HG02840 (cell line): ENCODE measurements at regions not wholly inside any gene's neighbourhood (a gene's known extent, or its start where the extent isn't known, plus 50 kb on each side); places are given as distances from the start of the nearest gene placed in this dataset.

Source experiments
- ATAC-seq: cut with Tn5 transposase; IDR thresholded peaks from one replicate; pipeline ENCODE4 v1.9.1; 2021; ENCODE audit warnings: mild to moderate bottlenecking, moderate library complexity, moderate number of reproducible peaks; ENCODE audit not compliant: unreplicated experiment, low FRiP score

DNA sequence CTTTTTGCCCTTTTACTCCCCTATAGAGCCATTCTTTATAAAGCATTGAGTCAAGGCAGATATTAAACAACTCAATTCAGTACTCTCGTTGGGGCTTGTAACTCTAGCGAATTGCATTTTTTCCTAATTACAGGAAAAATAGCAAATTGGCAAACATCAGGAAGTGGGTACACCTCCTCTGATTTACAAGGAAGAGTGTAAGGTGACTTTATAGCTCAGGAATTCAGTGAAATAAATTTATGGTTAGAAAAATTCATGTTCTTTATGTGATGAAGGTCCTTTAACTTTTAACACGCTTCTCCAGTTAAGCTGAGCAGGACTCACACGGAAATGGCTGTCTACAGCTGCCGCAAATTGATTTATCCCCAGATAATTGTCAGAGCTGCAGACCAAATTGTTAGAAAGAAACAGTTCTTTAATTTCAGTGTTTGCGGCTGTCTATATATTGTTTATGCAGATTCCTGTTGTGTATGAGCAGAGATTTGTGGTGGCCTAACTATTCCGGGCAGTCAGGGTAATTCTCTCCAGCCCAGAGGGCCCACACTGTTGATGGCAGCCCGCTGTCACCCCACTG is 151.1 kb upstream of the MKI67 start:
- no peak for ATAC-seq

DNA sequence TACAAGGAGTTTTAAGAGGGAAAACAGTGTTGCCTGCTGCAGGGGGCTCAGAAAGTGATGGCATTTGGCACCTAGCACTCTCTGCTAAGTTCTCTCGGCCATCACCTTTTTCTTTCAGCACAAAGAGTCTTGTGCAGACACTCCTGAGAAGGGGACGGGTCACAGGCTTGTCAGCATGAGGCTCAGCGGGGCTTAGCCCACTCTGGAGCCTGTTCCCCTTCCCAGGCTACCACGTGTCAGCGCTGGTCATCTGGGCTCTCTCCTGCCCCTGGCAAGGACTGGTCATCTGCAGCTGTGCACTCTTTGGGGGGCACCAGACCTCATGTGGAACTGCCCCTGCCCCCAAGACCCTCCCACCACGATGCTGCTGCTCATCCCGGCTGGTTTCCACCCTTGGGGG is 152.1 kb upstream of the MKI67 start:
- ATAC-seq: no peak

DNA sequence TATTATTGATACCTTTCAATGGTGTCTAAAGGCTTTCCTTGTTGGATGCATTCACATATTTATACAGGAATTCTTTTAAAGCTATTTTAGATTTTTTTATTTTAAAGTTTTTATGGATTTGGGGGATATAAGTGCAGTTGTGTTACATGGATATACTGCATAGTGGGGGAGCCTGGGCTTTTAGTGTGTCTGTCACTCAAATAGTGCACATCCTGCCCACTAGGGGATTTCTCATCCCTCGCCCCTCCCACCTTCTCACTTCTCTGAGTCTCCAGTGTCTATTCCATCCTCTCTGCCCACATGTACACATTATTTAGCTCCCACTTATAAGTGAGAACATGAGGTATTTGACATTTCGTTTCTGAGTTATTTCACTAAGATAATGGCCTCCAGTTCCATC is 154.0 kb upstream of the MKI67 start:
- ATAC-seq: no peak

DNA sequence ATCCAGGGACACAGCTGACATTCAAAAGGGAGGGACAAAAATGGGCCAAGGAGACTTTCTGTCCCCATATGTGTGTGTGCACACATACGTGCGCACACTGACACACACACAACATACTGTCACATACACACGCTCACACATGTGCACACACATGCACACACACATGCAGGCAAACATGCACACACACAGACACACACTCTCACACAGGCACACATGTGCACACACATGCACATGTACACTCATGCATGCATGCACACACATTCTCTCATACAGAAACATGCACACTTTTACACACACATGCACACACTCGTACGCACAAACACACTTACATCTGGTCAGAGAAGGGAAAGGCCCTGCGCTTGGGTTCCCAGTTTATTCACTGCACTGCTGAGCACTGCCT is 155.1 kb upstream of the MKI67 start:
- no peak for ATAC-seq

DNA sequence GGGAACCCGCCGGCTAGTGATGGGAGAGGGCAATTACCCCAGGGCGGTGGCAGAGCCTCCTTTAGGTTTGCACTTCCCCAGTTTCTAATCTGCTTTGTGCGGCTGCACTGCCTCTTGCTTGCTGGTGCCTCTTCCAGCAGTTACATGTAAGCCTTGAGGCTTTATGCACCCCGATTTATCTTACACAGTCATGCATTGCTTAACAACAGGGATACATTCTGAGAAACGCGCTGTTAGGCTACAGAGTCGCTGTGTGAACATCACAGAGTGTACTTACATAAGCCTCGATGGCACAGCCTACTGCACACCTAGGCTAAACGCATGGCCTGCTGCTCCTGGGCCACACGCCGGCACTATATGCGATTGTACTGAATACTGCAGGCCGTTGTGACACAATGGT is 155.6 kb upstream of the MKI67 start:
- no peak for ATAC-seq

DNA sequence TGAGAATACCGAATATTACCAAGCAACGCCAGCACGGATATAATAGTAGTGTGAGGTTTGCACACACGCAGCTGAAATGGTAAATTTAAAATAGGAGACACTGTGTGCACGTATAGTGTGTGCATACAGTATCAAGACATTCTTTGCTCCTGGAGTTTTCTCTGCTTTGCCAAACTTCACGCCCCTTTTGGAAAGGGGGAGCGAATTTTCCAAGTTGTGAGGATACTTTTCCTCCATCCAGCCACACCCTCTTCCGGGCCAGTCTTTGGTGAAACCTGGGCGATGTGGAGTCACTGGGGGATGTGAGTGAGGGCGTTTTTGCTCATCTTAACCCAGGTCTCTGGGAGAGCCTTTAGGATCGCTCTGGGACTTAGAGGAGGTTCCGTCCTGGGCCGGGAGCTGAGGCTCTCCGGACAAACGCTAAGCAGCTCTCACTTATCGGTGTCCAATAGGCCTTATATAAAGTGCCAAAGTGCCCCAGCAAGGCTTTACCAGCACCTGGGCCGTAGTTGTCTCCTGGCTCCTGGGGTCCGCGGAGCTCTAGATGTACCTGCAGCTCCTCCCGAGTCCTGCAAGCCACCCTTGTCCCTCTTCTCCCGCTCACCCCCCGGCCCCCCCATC is 160.0 kb upstream of the MKI67 start:
- ATAC-seq: no peak

DNA sequence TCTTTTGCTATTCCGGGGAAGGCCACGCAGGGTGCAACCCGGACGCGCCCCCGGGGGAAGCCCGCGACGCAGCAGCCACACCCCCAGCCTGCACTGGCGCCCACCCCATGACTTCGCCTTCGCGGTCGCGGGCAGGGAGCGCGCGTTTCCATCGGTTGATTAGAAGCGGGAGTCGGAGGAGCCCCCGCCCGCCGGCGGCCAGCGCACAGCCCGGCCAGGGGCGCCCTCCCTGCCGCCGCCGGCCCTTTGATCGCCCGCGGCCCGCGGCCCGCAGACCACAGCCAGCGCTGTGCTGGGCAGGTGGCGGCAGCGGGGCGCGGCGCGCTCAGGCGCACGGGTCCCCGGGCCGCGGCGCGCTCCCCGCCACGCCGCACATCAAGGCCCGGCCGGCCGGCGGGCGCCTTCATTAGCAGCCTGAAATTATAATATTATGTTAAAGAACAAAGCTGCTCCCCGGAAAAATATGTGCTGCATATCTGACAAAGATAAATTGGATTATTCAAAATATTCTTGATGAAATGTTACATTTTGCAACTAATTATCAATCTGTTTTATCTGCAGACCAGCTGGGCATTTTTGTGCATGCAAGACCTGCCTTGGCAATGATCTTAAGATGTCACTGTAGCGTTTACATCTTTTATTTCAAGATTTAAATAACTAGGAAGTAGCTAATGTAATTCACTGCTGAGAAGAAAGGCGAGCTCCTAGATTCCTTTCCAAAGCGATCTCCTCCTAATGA is 160.7 kb upstream of the MKI67 start:
- ATAC-seq: no peak

DNA sequence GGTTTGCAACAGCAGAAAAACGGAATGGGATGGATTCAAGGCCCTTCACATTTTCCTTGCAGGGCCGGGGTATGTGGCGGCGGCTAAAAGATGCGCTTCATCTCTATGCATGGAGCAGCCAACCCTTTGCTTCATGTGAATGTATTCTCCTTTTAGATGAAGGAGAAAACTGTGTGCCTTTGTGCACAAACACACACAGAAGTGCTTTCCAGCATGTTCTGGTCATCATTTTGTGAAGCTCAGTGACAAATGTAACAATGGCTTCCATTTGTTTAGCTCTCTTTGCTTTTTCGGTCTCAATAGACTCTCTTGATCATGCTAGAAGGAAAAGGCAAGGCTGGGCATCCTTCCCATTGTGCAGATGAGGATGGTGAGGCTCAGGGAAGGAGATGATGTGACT is 161.7 kb upstream of the MKI67 start:
- no peak for ATAC-seq

DNA sequence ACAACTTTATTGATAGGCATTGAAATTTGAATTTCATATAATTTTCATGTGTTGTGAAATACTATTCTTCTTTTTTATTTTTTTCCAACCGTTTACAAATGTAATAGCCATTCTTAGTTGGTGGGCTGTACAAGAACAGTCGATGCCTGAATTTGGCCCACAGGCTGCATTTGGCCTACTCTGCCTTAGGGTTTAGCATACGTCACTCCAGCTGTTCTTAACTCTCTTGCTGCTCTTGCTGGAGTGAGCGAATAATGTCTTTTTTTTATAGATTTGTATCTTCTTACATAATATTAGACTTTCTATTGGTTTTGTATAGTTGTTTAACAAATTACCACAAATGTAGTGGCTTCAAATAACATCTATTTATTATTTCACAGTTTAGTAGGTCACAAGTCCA is 163.4 kb upstream of the MKI67 start:
- ATAC-seq: no peak

DNA sequence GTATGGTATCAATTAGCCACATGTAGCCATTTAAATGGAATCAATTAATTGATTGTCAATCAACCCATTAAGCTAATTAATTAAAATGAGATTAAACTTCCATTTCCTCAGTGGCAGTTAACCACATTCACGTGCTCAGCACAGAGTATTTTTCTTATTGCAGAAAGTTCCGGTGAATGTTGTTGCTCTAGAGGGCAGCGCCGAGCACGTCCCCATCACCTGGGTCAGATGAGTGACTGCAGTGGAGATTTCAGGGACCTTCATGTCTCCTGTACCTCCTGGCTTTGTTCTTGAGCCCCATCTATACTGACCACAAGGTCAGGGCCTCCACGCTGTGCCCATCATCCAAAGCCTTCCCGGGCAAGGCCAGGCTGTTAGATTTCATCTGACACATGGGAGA is 168.8 kb upstream of the MKI67 start:
- ATAC-seq: no peak

DNA sequence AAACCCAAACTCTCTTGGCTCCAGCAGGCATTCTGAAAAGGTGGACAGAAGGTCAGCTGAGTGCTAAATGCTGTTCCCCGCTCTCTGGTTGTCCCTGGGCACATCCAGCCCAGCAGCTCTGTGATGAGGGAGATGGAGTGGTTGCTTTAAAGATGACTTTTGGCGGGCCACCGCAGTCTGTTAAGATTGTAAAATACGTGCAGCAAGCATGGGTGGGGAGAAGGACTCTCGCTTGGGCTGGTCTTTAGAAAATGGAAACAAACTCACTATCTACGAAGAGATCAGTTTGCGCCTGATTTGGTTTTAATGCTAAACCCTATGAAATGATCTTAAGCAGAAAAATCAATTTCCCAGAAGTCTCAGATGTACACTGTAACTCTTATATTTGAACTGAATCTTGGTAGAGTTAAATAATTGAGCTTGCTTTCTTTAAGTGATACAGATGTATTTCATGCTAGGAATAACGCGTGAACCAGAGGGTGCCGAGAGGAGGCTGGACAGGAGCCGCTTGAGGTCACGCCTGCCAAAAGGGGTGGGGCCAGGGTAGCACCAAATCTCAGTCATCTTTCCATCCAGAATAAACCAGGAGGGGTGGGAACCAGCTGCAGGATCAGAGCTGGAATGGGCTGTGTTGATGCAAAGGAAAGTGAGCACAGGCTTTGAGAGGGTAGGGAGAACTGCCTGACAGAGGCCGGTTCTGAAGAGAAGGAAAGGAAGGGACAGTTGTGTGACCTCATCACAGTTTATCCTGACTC is 170.2 kb upstream of the MKI67 start:
- no peak for ATAC-seq

DNA sequence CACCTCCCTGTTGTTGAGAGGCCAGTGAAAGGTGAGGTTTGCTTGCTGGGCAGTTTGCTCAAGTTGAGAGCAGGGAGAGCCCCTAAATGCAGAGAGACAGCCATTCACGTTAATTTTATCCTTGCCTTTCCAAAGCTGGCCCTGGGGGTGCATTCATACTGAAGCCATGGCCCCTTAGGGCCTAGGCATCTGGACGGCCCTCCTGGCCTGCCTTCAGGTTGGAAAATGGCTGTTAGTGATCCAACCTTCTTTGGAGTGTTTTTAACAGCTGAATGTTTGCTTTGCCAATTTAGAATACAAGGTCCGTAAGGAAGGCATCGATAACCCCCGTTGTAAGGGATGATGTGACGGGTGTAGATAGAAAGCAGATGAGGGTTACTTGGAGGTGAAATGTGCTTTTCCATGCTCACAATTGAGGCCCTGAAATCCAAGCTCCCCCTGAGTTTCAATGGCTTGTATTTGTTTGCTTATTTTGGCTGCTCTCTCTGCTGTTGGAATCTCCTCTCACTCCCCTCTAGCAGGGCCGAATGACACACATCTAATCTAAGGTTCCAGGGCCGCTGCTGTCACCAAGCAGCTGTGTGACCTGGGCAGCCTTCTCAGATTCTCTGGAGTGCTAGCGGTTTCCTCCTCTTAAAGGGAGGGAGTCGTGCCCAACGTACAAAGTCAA is 171.6 kb upstream of the MKI67 start:
- ATAC-seq: no peak

DNA sequence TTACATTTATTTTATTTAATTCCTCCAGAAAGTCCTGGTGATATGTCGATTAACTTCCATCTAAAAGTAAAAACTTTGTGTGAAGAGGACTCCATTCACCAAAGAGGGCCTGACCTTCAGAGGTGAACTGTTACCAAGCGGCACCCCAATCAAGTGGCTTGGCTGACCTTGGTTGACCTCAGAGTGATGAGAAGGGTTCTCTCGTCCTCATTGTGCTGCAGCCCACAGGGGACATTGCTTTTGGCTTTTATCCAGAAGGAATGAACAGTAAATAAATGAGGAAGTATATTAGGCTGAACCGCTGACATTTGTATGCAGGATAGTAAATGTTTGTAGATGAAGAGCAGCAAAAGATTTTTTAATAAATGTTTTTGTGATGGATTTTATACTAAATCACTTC is 172.4 kb upstream of the MKI67 start:
- no peak for ATAC-seq

DNA sequence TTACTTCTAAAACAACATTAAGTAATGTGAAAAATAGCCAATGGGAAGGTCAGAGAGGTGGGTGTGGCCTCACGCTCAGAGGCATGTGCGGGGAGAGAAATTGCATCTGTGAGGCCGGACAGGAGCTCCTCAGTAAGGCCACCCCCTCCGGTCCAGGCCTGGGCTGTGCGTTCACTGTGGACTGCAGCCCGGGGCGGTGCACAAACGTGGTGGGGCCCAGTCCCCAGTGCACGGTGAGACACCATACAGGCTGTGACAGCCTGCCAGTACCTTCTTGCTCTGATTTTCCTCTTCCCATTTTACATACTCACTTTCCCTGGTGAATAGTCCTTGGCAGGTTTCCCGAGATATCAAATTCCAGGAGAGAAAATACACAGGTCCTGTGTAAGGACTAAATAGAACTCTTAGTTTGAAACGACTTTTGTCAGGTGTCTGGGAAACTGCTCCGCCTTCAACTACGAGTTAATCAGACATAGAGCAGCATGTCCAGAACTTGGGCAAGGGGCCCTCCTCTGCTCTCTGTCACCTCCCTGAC is 174.1 kb upstream of the MKI67 start:
- no peak for ATAC-seq

DNA sequence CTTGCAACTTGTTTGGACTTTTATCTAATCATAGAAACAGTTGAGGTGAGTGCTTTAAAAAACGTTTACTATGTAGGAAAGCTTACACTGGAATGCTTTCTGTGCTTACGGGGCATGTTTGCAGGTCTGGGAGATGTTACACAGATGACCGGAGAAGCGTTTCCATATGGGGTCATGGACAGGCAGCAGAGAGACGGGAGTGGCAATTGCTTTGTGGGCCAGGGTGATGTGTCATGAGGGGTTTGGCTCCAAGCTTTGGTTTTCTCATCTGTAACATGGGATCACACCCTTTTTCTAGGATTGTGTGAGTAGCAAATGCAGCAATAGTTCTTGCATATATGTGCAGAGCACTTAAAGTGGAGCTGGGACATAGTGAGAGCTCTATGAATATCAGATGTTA is 174.8 kb upstream of the MKI67 start:
- no peak for ATAC-seq

DNA sequence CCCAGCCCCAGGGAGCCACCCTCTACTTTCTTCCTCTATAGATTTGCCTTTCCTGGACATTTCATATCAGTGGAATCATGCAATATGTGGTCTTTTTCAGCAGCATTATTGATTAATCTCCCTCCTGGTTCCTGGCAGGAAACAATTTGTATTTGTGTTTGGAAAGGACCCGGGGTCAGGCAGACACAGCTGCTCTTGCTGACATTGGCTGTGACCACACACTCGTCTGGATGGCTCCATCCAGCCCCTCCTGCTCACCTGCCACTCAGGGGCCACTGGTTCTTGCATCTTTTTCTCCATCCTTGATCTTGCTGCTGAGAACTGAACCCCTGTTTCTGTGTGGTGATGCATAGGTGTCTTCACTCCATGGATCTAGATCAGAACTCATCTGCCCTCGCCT is 176.6 kb upstream of the MKI67 start:
- no peak for ATAC-seq

DNA sequence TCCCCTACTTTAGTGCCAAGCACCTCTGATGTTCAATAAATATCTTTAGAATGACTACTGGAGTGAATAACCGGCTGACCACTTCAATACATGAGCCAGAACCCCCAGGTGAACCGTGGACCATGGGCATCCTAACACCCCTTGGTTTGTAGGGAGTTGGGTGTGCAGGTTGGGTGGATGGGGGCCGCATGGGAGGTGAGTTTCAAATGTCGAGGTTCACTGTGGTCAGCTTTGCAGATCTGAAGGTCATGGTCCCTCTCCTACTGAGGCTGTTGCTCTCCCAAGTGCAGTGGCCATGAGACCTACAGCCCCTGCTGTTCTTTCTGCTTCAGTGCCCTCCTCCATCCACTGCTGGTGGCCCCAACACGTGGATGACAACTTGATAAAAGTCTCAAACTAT is 178.0 kb upstream of the MKI67 start:
- ATAC-seq: no peak

DNA sequence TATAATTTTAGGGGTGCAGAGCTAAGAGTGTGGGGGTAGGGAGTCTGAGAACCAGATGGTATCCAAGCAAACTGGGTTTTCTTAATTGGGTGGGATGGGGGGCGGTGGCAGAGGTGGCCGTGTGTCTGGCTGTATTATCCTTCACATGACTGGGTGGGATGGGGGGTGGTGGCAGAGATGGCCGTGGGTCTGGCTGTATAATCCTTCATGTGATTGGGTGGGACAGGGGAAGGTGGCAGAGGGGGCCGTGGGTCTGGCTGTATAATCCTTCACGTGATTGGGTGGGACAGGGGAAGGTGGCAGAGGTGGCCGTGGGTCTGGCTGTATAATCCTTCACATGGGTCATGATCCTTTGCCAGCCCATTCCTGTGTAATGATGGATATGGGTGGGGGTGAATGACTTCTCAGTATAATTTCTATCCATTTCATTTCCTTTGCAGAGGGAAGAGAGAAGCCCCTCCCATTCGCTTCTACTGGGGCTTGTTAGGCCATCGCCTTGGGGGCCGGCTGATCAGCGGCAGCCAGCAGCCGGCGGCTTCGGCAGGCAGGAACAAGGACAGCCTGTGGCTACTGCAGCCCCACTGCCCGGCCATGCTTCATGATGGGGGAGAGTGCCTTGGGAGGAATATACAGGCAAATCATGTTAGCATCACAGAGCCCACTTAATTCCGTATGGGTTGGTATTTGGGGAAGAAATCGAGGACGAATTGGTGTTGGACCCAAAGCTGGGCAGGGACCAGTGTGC is 179.6 kb upstream of the MKI67 start:
- no peak for ATAC-seq

DNA sequence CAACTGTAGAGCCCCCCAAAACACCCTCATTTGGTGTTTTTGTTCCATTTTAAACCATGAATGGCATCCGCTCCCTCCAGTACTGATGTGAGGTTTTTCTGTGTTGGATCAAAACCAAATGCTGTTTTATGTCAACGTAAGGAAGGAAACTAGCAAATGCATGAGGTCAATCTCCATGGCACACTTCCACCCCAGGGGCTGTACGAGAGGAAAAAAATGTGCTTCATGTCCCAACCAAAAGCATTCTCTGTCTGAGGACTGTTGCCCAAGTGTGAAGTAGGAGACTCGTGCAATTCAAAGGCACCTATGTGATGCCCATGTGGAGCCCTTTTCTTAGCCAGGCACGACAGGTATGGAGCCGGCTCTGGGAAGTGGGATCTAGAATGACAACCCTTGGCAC is 180.3 kb upstream of the MKI67 start:
- no peak for ATAC-seq

DNA sequence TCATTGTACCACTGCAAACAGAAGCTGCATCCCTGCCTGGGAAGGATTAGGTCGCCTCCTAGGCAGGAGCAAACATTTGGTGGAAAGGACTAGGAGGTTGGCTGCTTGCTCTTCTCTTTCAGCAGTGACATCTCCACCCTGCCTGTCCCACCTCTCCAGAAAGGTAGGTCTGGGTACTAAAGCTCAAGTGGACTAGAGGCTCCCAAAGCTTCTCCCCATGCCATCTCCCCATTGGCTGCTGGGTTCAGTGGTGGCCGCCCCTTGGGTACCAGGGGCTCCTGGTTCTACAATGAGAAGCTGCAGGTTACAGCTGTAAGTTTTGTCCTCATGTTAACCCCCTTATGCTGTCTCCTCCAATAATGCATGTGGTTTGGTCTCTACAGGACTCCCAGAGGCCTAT is 180.7 kb upstream of the MKI67 start:
- no peak for ATAC-seq
